Astrocyte (in vitro differentiated cells and primary cell): ENCODE measurements at regions not wholly inside any gene's neighbourhood (a gene's known extent, or its start where the extent isn't known, plus 50 kb on each side); places are given as distances from the start of the nearest gene placed in this dataset.

Experiments
- DNase-seq: peaks from one replicate; pipeline ENCODE4 v3.0.0-alpha.2; 2010; ENCODE audit warnings: low read depth
- FAIRE-seq: peaks from 2 replicates; lab custom pipeline; 2011; peaks lifted over from hg19 to GRCh38; lab: Jason Lieb, UNC
- H2AFZ ChIP-seq: 2 replicates; pipeline ENCODE4 v1.6.0; 2012; ENCODE audit warnings: low read depth, low read length, inconsistent platforms
- H3K27ac ChIP-seq: 2 replicates; pipeline ENCODE4 v1.5.1; 2011; ENCODE audit warnings: low read depth, low read length, inconsistent platforms
- H3K27me3 ChIP-seq: 2 replicates; pipeline ENCODE4 v1.6.0; 2011; ENCODE audit warnings: low read length, inconsistent platforms; ENCODE audit not compliant: insufficient read depth
- H3K36me3 ChIP-seq: 2 replicates; pipeline ENCODE4 v1.5.1; 2011; ENCODE audit warnings: low read length, inconsistent platforms; ENCODE audit not compliant: insufficient read depth
- H3K4me1 ChIP-seq: 2 replicates; pipeline ENCODE4 v1.5.1; 2011; ENCODE audit warnings: low read length, inconsistent platforms; ENCODE audit not compliant: insufficient read depth
- H3K4me2 ChIP-seq: 2 replicates; pipeline ENCODE4 v1.6.0; 2012; ENCODE audit warnings: low read length, inconsistent platforms
- H3K4me3 ChIP-seq: 2 replicates; pipeline ENCODE4 v1.5.1; 2011; ENCODE audit warnings: low read depth, mild to moderate bottlenecking, low read length, inconsistent platforms; ENCODE audit not compliant: insufficient read depth
- H3K79me2 ChIP-seq: 2 replicates; pipeline ENCODE4 v1.6.0; 2012; ENCODE audit warnings: mild to moderate bottlenecking, low read length, inconsistent platforms; ENCODE audit not compliant: insufficient read depth
- H3K9ac ChIP-seq: 2 replicates; pipeline ENCODE4 v1.6.0; 2012; ENCODE audit warnings: mild to moderate bottlenecking, low read length, inconsistent platforms
- H3K9me3 ChIP-seq: 2 replicates; pipeline ENCODE4 v1.5.1; 2012; ENCODE audit warnings: low read depth, mild to moderate bottlenecking, low read length, inconsistent platforms; ENCODE audit not compliant: insufficient read depth
- H4K20me1 ChIP-seq: 2 replicates; pipeline ENCODE4 v1.6.0; 2012; ENCODE audit warnings: low read length, inconsistent platforms; ENCODE audit not compliant: insufficient read depth
- H3K27ac Mint-ChIP-seq: one replicate; pipeline ENCODE4 v1.8.0; 2021; ENCODE audit warnings: mild to moderate bottlenecking, mixed read lengths; ENCODE audit not compliant: unreplicated experiment
- H3K27me3 Mint-ChIP-seq: one replicate; pipeline ENCODE4 v1.8.0; 2021; ENCODE audit warnings: low read depth, mixed read lengths; ENCODE audit not compliant: unreplicated experiment
- H3K36me3 Mint-ChIP-seq: one replicate; pipeline ENCODE4 v1.8.0; 2021; ENCODE audit warnings: low read depth, mixed read lengths; ENCODE audit not compliant: unreplicated experiment
- H3K4me1 Mint-ChIP-seq: one replicate; pipeline ENCODE4 v1.8.0; 2021; ENCODE audit warnings: low read depth, mixed read lengths; ENCODE audit not compliant: unreplicated experiment
- H3K4me3 Mint-ChIP-seq: one replicate; pipeline ENCODE4 v1.8.0; 2021; ENCODE audit warnings: mild to moderate bottlenecking, moderate library complexity, mixed read lengths; ENCODE audit not compliant: unreplicated experiment
- H3K9me3 Mint-ChIP-seq: one replicate; pipeline ENCODE4 v1.8.0; 2021; ENCODE audit warnings: mild to moderate bottlenecking, mixed read lengths; ENCODE audit not compliant: unreplicated experiment
- EZH2 ChIP-seq: IDR thresholded peaks from 2 replicates; pipeline ENCODE4 v1.6.1; 2012; ENCODE audit warnings: mild to moderate bottlenecking, low read length, inconsistent platforms; ENCODE audit not compliant: insufficient read depth
- TF ChIP-seq, protein P1 (sequence below): IDR thresholded peaks from 2 replicates; pipeline ENCODE4 v1.5.1; 2011; ENCODE audit warnings: low read depth, mild to moderate bottlenecking, inconsistent platforms, low read length, moderate library complexity; ENCODE audit not compliant: insufficient read depth

DNA sequence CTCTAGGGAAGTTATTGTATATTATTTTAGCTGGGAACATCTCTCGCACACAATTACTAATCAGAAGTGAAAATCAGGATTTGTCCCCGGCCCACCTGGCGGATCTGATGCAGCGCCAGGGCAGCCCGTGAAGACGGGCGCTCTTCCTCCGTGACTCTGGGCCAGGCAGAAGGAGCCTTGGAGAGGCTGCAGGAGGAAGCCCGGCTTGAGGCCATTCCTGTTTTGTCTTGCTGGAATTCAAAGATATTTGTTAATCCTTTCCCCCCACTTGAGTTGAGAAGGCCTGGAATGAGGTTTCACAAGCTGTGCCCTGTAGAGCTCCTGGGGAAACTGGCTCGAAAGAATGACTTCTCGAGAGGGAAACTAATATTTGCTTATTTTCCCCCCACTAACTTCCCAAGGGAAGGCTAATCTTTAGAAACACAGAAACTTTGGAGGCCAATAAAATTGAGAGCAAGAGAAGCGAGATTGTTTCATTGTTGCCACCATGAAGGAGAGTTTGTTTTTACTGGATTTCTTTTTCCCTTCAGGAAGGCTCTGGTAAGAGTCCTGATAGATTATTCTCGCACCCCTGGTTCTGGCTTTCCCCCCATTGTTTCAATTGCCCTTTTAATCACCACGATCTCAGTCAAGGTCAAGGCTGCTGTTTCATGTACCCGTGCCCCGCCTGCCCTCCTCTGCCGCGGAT is 92.8 kb upstream of the SEPTIN5 start:
- H3K9me3 Mint-ChIP-seq: no peaks in the 10 kb centered on the region

DNA sequence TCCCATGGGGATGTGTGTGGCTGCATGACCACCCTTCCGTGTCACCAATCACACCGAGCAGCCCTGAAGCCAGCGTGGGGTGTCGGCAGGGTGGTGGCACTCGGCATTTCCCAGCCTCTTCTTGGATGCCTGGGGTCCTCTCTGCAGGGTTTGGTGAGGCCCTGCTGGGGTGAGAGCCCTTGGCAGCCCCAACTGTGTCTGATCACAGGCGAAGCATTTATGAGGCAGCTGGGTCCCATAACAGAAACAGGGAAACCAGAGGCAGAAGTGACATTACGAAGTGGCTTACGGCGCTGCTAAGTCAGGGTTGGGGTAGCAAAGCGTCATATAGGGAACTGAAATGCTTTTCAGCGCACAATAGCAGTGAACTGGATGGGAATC is 92.3 kb upstream of the SEPTIN5 start:
- DNase-seq: no peak
- H3K27ac Mint-ChIP-seq: no peak overlapping the region
- H3K36me3 Mint-ChIP-seq: no peaks in the 10 kb centered on the region
- peaks cover 46% of the 10 kb centered on the region for H3K27me3 Mint-ChIP-seq
- FAIRE-seq: no peak
- no peaks in the 10 kb centered on the region for H3K79me2 ChIP-seq
- no peaks in the 10 kb centered on the region for H3K9me3 Mint-ChIP-seq
- no peaks in the 10 kb centered on the region for H3K4me1 Mint-ChIP-seq
- H3K4me3 ChIP-seq: no peak overlapping the region
- H3K4me2 ChIP-seq: no peak overlapping the region
- H3K27me3 ChIP-seq: peaks cover 5% of the 10 kb centered on the region
- H4K20me1 ChIP-seq: no peaks in the 10 kb centered on the region
- H3K27ac ChIP-seq: no peak overlapping the region
- no peaks in the 10 kb centered on the region for H3K36me3 ChIP-seq
- H3K9ac ChIP-seq: no peak overlapping the region
- no peak overlapping the region for H2AFZ ChIP-seq
- H3K4me3 Mint-ChIP-seq: no peak overlapping the region
- TF ChIP-seq, protein P1, sequence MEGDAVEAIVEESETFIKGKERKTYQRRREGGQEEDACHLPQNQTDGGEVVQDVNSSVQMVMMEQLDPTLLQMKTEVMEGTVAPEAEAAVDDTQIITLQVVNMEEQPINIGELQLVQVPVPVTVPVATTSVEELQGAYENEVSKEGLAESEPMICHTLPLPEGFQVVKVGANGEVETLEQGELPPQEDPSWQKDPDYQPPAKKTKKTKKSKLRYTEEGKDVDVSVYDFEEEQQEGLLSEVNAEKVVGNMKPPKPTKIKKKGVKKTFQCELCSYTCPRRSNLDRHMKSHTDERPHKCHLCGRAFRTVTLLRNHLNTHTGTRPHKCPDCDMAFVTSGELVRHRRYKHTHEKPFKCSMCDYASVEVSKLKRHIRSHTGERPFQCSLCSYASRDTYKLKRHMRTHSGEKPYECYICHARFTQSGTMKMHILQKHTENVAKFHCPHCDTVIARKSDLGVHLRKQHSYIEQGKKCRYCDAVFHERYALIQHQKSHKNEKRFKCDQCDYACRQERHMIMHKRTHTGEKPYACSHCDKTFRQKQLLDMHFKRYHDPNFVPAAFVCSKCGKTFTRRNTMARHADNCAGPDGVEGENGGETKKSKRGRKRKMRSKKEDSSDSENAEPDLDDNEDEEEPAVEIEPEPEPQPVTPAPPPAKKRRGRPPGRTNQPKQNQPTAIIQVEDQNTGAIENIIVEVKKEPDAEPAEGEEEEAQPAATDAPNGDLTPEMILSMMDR: no peak
- TF ChIP-seq EZH2: no peak
- peaks cover 3% of the 10 kb centered on the region for H3K9me3 ChIP-seq
- H3K4me1 ChIP-seq: no peaks in the 10 kb centered on the region

More for the DNA sequence above, 92.8 kb upstream of the SEPTIN5 start:
- no peak overlapping the region for H3K4me2 ChIP-seq
- H3K4me3 ChIP-seq: no peak overlapping the region
- FAIRE-seq (no peak), DNase-seq (no peak)
- Mint-ChIP-seq H3K36me3 (no peaks in the 10 kb centered on the region), H3K27ac (no peak overlapping the region), H3K27me3 (peaks cover 47% of the 10 kb centered on the region), H3K4me3 (no peak overlapping the region), H3K4me1 (no peaks in the 10 kb centered on the region)
- no peak for TF ChIP-seq EZH2
- TF ChIP-seq, protein P1: no peak
- no peaks in the 10 kb centered on the region for H3K4me1 ChIP-seq
- peaks cover 3% of the 10 kb centered on the region for H3K9me3 ChIP-seq
- no peak overlapping the region for H2AFZ ChIP-seq
- H3K79me2 ChIP-seq: no peaks in the 10 kb centered on the region
- no peak overlapping the region for H3K9ac ChIP-seq
- H3K27ac ChIP-seq: no peak overlapping the region
- H4K20me1 ChIP-seq: no peaks in the 10 kb centered on the region
- peaks cover 5% of the 10 kb centered on the region for H3K27me3 ChIP-seq
- H3K36me3 ChIP-seq: no peaks in the 10 kb centered on the region

DNA sequence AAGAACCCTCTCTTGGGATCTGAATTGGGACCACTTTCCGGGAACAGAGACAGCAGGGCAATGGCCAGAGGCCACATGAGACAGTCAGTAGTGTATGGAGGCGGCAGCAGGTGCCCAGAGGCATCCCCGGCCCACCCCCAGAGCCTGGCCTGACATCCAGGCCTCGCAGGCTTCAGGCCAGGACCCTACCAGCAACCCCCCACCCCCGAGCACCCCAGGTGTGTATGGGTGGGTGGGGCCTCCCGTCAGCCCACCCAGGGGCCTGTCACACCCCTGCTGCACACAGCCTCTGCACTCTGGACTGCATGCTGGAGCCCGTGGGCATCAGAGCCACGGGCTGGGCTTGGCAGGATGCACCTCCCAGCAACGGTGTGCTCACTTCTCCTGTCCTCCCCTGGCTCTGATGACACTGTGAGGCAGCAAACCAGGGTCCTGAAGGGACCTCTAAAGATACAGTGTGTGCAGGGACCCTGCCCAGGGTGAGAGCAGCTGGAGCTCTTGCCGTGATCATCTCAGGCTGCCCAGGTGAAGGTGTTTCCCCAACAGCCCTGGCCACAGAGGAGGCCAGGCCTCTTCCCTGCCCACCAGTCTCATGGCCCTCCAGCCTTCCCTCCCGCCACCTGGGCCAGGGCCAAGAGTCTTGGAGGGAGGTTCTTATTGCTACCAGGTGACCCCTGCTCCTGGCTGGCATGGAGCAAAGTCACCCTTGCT is 88.8 kb upstream of the SEPTIN5 start:
- Histone ChIP-seq H3K79me2 (no peaks in the 10 kb centered on the region), H3K4me1 (no peaks in the 10 kb centered on the region), H3K36me3 (no peaks in the 10 kb centered on the region), H3K27ac (no peak overlapping the region), H3K27me3 (peaks cover 2% of the 10 kb centered on the region), H3K4me3 (no peak overlapping the region), H3K9ac (no peak overlapping the region), H3K9me3 (peaks cover 3% of the 10 kb centered on the region), H2AFZ (no peak overlapping the region), H3K4me2 (no peak overlapping the region), H4K20me1 (no peaks in the 10 kb centered on the region)
- no peak for FAIRE-seq
- no peaks in the 10 kb centered on the region for H3K4me1 Mint-ChIP-seq
- no peaks in the 10 kb centered on the region for H3K9me3 Mint-ChIP-seq
- H3K4me3 Mint-ChIP-seq: no peak overlapping the region
- no peak overlapping the region for H3K27ac Mint-ChIP-seq
- DNase-seq: no peak
- peaks cover 39% of the 10 kb centered on the region for H3K27me3 Mint-ChIP-seq
- H3K36me3 Mint-ChIP-seq: no peaks in the 10 kb centered on the region
- TF ChIP-seq, protein P1: no peak
- TF ChIP-seq EZH2: no peak
